ENCODE measurements at regions not wholly inside any gene's neighbourhood (a gene's known extent, or its start where the extent isn't known, plus 50 kb on each side); places are given as distances from the start of the nearest gene placed in this dataset.

DNA sequence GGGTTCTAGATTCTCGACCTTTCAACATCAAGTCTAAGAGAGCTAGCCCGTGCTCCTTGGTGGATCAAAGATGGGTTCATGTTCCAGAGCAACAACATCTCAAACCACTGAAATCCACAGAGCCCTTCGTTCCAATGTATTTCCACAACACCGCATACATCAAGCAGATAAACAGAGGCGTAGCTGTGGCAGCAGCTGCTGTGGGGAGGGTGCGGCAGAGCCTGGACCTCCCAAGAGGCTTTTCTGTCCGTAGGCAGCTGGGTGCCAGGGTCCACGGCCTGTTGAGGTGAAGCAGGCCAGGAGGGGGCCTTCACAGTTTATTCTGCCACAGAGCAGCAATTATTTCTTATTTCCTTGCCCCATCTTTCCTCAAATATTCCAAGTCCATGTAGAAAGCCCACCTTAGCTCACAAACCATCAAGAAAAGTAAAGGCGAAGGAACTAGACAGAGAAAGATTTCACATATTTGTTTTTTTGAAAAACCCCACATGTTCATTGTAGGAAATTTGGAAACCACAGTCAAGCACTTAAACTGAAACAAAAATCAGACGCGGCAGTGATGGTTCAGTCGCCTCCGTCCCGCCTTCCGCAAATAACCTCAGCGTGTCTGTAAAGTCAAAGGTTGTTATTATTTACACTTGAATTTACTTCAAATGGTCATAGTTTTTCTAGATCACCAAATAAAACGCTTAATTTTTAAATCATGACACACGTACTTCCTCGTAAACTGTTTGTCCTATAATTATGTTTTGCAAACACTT lies 144.6 kb upstream of the FOXF1 start:
- TF ChIP-seq EP300 (IDR thresholded peaks at IDR 0.05): no peak
- TF ChIP-seq, protein P1, sequence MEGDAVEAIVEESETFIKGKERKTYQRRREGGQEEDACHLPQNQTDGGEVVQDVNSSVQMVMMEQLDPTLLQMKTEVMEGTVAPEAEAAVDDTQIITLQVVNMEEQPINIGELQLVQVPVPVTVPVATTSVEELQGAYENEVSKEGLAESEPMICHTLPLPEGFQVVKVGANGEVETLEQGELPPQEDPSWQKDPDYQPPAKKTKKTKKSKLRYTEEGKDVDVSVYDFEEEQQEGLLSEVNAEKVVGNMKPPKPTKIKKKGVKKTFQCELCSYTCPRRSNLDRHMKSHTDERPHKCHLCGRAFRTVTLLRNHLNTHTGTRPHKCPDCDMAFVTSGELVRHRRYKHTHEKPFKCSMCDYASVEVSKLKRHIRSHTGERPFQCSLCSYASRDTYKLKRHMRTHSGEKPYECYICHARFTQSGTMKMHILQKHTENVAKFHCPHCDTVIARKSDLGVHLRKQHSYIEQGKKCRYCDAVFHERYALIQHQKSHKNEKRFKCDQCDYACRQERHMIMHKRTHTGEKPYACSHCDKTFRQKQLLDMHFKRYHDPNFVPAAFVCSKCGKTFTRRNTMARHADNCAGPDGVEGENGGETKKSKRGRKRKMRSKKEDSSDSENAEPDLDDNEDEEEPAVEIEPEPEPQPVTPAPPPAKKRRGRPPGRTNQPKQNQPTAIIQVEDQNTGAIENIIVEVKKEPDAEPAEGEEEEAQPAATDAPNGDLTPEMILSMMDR (IDR thresholded peaks at IDR 0.05): no peak
- TF ChIP-seq POLR2A (IDR thresholded peaks at IDR 0.05): no peak
- TF ChIP-seq POLR2AphosphoS5 (IDR thresholded peaks at IDR 0.05): peak in 1 of 4 donors; percentile 11

All from sigmoid colon (tissue), 4 donors.